ENCODE measurements at regions not wholly inside any gene's neighbourhood (a gene's known extent, or its start where the extent isn't known, plus 50 kb on each side); places are given as distances from the start of the nearest gene placed in this dataset.
"Not testable (repeated sequence)": the region's sequence is repeated elsewhere in the genome, so short reads cannot be mapped to it uniquely, and the experiment has no call there.

GRCh38 chr21:25186273-25186672, 421.0 kb downstream of the MRPL39 start:
- Histone ChIP-seq H3K27me3 (ENCODE audit: insufficient read depth, low read length, poor library complexity, severe bottlenecking) (no peaks in the 10 kb centered on the region), H3K4me2 (ENCODE audit: low read depth, low read length, poor library complexity, severe bottlenecking) (no peak overlapping the region), H3K9me3 (ENCODE audit: insufficient read depth, low read depth, low read length) (no peaks in the 10 kb centered on the region), H3K4me1 (ENCODE audit: insufficient read depth, low read length, poor library complexity, severe bottlenecking) (no peaks in the 10 kb centered on the region), H3K9me2 (replicated peaks; ENCODE audit: low read depth, low read length) (no peaks in the 10 kb centered on the region), H3K4me3 (ENCODE audit: low read length, poor library complexity, severe bottlenecking) (no peak overlapping the region), H3F3A (ENCODE audit: low read depth) (no peaks in the 10 kb centered on the region), H4K20me1 (ENCODE audit: insufficient read depth, low read length, poor library complexity, severe bottlenecking) (no peaks in the 10 kb centered on the region), H3K36me3 (ENCODE audit: insufficient read depth, low read length) (no peaks in the 10 kb centered on the region), H2AFZ (ENCODE audit: low read length) (no peak overlapping the region), H3K9ac (ENCODE audit: low read depth, low read length, poor library complexity, severe bottlenecking) (no peak overlapping the region), H3K79me2 (ENCODE audit: insufficient read depth, low read length) (no peaks in the 10 kb centered on the region)
- TF ChIP-seq CTCF (conservative IDR thresholded peaks at IDR 0.05; ENCODE audit: low read length) (no peak), EZH2phosphoT487 (IDR thresholded peaks at IDR 0.05; ENCODE audit: borderline replicate concordance) (no peak)

- H3K4me3 ChIP-seq (ENCODE audit: low read length, poor library complexity, severe bottlenecking): no peak overlapping the region
- no peak overlapping the region for H3K9ac ChIP-seq (ENCODE audit: low read depth, low read length, poor library complexity, severe bottlenecking)
- no peaks in the 10 kb centered on the region for H4K20me1 ChIP-seq (ENCODE audit: insufficient read depth, low read length, poor library complexity, severe bottlenecking)
- H3K36me3 ChIP-seq (ENCODE audit: insufficient read depth, low read length): no peaks in the 10 kb centered on the region
- no peaks in the 10 kb centered on the region for H3K79me2 ChIP-seq (ENCODE audit: insufficient read depth, low read length)
- no peaks in the 10 kb centered on the region for H3K9me2 ChIP-seq (replicated peaks; ENCODE audit: low read depth, low read length)
- TF ChIP-seq CTCF (conservative IDR thresholded peaks at IDR 0.05; ENCODE audit: low read length) (no peak), EZH2phosphoT487 (IDR thresholded peaks at IDR 0.05; ENCODE audit: borderline replicate concordance) (no peak)
- H2AFZ ChIP-seq (ENCODE audit: low read length): no peak overlapping the region
- no peak overlapping the region for H3K4me2 ChIP-seq (ENCODE audit: low read depth, low read length, poor library complexity, severe bottlenecking)
- no peaks in the 10 kb centered on the region for H3F3A ChIP-seq (ENCODE audit: low read depth)
- no peaks in the 10 kb centered on the region for H3K4me1 ChIP-seq (ENCODE audit: insufficient read depth, low read length, poor library complexity, severe bottlenecking)
- no peaks in the 10 kb centered on the region for H3K27me3 ChIP-seq (ENCODE audit: insufficient read depth, low read length, poor library complexity, severe bottlenecking)
- peaks cover 3% of the 10 kb centered on the region; the same call in 1 of the 2 replicates for H3K9me3 ChIP-seq (ENCODE audit: insufficient read depth, low read depth, low read length)
Observed at GRCh38 chr21:25183577-25183976, 423.7 kb downstream of the MRPL39 start.

- not testable (repeated sequence) for H3K36me3 ChIP-seq (ENCODE audit: insufficient read depth, low read length); H2AFZ ChIP-seq (ENCODE audit: low read length); H3K4me1 ChIP-seq (ENCODE audit: insufficient read depth, low read length, poor library complexity, severe bottlenecking); H3F3A ChIP-seq (ENCODE audit: low read depth); H3K9me3 ChIP-seq (ENCODE audit: insufficient read depth, low read depth, low read length); H3K79me2 ChIP-seq (ENCODE audit: insufficient read depth, low read length); H3K9me2 ChIP-seq (replicated peaks; ENCODE audit: low read depth, low read length); H3K4me2 ChIP-seq (ENCODE audit: low read depth, low read length, poor library complexity, severe bottlenecking); H3K4me3 ChIP-seq (ENCODE audit: low read length, poor library complexity, severe bottlenecking); H3K9ac ChIP-seq (ENCODE audit: low read depth, low read length, poor library complexity, severe bottlenecking); H3K27me3 ChIP-seq (ENCODE audit: insufficient read depth, low read length, poor library complexity, severe bottlenecking); H4K20me1 ChIP-seq (ENCODE audit: insufficient read depth, low read length, poor library complexity, severe bottlenecking)
Observed at GRCh38 chr21:25181690-25182089, 425.6 kb downstream of the MRPL39 start.

- TF ChIP-seq CTCF (conservative IDR thresholded peaks at IDR 0.05; ENCODE audit: low read length) (no peak), EZH2phosphoT487 (IDR thresholded peaks at IDR 0.05; ENCODE audit: borderline replicate concordance) (no peak)
- H3K4me1 ChIP-seq (ENCODE audit: insufficient read depth, low read length, poor library complexity, severe bottlenecking): no peaks in the 10 kb centered on the region
- H3K9me3 ChIP-seq (ENCODE audit: insufficient read depth, low read depth, low read length): peaks cover 3% of the 10 kb centered on the region; the same call in 1 of the 2 replicates
- no peak overlapping the region for H2AFZ ChIP-seq (ENCODE audit: low read length)
- no peaks in the 10 kb centered on the region for H3K36me3 ChIP-seq (ENCODE audit: insufficient read depth, low read length)
- H3K27me3 ChIP-seq (ENCODE audit: insufficient read depth, low read length, poor library complexity, severe bottlenecking): no peaks in the 10 kb centered on the region
- no peaks in the 10 kb centered on the region for H3K79me2 ChIP-seq (ENCODE audit: insufficient read depth, low read length)
- no peaks in the 10 kb centered on the region for H3F3A ChIP-seq (ENCODE audit: low read depth)
- H3K9ac ChIP-seq (ENCODE audit: low read depth, low read length, poor library complexity, severe bottlenecking): no peak overlapping the region
- no peaks in the 10 kb centered on the region for H3K9me2 ChIP-seq (replicated peaks; ENCODE audit: low read depth, low read length)
- H3K4me3 ChIP-seq (ENCODE audit: low read length, poor library complexity, severe bottlenecking): no peak overlapping the region
- H3K4me2 ChIP-seq (ENCODE audit: low read depth, low read length, poor library complexity, severe bottlenecking): no peak overlapping the region
- no peaks in the 10 kb centered on the region for H4K20me1 ChIP-seq (ENCODE audit: insufficient read depth, low read length, poor library complexity, severe bottlenecking)
Observed at GRCh38 chr21:25179116-25179515, 428.2 kb downstream of the MRPL39 start.

Data from Loucy (cell line).